Left lung (tissue), 4 donors: ENCODE measurements at regions not wholly inside any gene's neighbourhood (a gene's known extent, or its start where the extent isn't known, plus 50 kb on each side); places are given as distances from the start of the nearest gene placed in this dataset.
"Not testable (repeated sequence)": the region's sequence is repeated elsewhere in the genome, so short reads cannot be mapped to it uniquely, and the experiment has no call there.

ENCODE experiments used
- ATAC-seq: fragments of 200-7000 bp; cut with Tn5 transposase; one replicate; pipeline ENCODE4 v1.9.1; 2020; ENCODE audit warnings: moderate library complexity
- DNase-seq, 4 donors: peaks; one replicate each; pipeline ENCODE4 v3.0.0-alpha.2; 2013 to 2020
- H3K27ac ChIP-seq, 2 donors: fragments of 200-600 bp; sonication (generic) in 1 of 2; one replicate each; pipeline versions ENCODE4 v1.5.0 to v1.8.0; 2020 to 2021
- H3K27me3 ChIP-seq, 2 donors: fragments of 200-600 bp; sonication (generic) in 1 of 2; one replicate each; pipeline versions ENCODE4 v1.5.0 to v1.8.0; 2020 to 2021
- H3K36me3 ChIP-seq, 2 donors: fragments of 200-600 bp; sonication (generic) in 1 of 2; one replicate each; pipeline versions ENCODE4 v1.5.0 to v1.8.0; 2020 to 2021
- H3K4me1 ChIP-seq, 2 donors: fragments of 200-600 bp; one replicate each; pipeline ENCODE4 v1.8.0; 2021
- H3K4me3 ChIP-seq, 2 donors: fragments of 200-600 bp; sonication (generic) in 1 of 2; one replicate each; pipeline versions ENCODE4 v1.5.0 to v1.8.0; 2020 to 2021; ENCODE audit warnings: mild to moderate bottlenecking in 1 of 2
- H3K9me3 ChIP-seq, 2 donors: fragments of 200-600 bp; sonication (generic) in 1 of 2; one replicate each; pipeline versions ENCODE4 v1.5.0 to v1.8.0; 2020 to 2021
- CTCF ChIP-seq, 2 donors: fragments of 200-600 bp; sonication (generic) in 1 of 2; IDR thresholded peaks; one replicate each; pipeline versions ENCODE4 v1.5.0 to v1.8.0; 2021; ENCODE audit warnings: antibody characterized with exemption in 2 of 2
- intact Hi-C, 2 donors: fragments of 100-400 bp; cut with DNase I; formaldehyde crosslinking; loops; one replicate each; pipeline versions ENCODE4 v1.11.2 to v1.14.2; 2022
- donor health status: DM: no; HTN: yes; CAD: no.
- donor health status: DM: no; HTN: no; CAD: no.

- Histone ChIP-seq H3K27ac (no peak overlapping the region), H3K27me3 (no peaks in the 10 kb centered on the region), H3K9me3 (no peaks in the 10 kb centered on the region), H3K4me3 (no peak overlapping the region), H3K4me1 (no peaks in the 10 kb centered on the region), H3K36me3 (no peaks in the 10 kb centered on the region)
- intact Hi-C loops, result no loop called here
- ATAC-seq (no peak), DNase-seq (no peak)
- TF ChIP-seq CTCF (IDR thresholded peaks at IDR 0.05), result no peak
Measured at GRCh38 chr4:72715299-72715698, 146.3 kb upstream of the ADAMTS3 start.

- no peak for ATAC-seq
- H3K9me3 ChIP-seq, result no peaks in the 10 kb centered on the region
- intact Hi-C loops, result no loop called here
Measured at GRCh38 chr4:72714482-72715279, 145.7 kb upstream of the ADAMTS3 start.

GRCh38 chr4:72712997-72713396 lies 144.0 kb upstream of the ADAMTS3 start:
- Histone ChIP-seq H3K36me3 (no peaks in the 10 kb centered on the region), H3K27ac (no peak overlapping the region), H3K27me3 (no peaks in the 10 kb centered on the region), H3K4me3 (no peak overlapping the region), H3K4me1 (no peaks in the 10 kb centered on the region), H3K9me3 (no peaks in the 10 kb centered on the region)
- DNase-seq, result no peak
- intact Hi-C loops, result no loop called here
- ATAC-seq, result no peak
- no peak for TF ChIP-seq CTCF (IDR thresholded peaks at IDR 0.05)

More at GRCh38 chr4:72714482-72715279, 145.7 kb upstream of the ADAMTS3 start:
- Histone ChIP-seq H3K36me3 (no peaks in the 10 kb centered on the region), H3K4me3 (no peak overlapping the region), H3K27ac (no peak overlapping the region), H3K27me3 (no peaks in the 10 kb centered on the region), H3K4me1 (no peaks in the 10 kb centered on the region)
- DNase-seq, result no peak
- TF ChIP-seq CTCF (IDR thresholded peaks at IDR 0.05), result no peak

GRCh38 chr4:72709475-72709874 lies 140.5 kb upstream of the ADAMTS3 start:
- ATAC-seq (no peak), DNase-seq (no peak)
- intact Hi-C loops, result no loop called here

GRCh38 chr4:72706684-72707083 lies 137.7 kb upstream of the ADAMTS3 start:
- Histone ChIP-seq H3K4me1 (no peaks in the 10 kb centered on the region), H3K4me3 (no peak overlapping the region), H3K9me3 (no peaks in the 10 kb centered on the region), H3K27ac (no peak overlapping the region), H3K36me3 (no peaks in the 10 kb centered on the region), H3K27me3 (no peaks in the 10 kb centered on the region)
- no peak for TF ChIP-seq CTCF (IDR thresholded peaks at IDR 0.05)
- DNase-seq (peak in 1 of 4 donors; percentile 9), ATAC-seq (no peak)
- intact Hi-C loops, result no loop called here

More at GRCh38 chr4:72709475-72709874, 140.5 kb upstream of the ADAMTS3 start:
- no peaks in the 10 kb centered on the region for H3K9me3 ChIP-seq
- H3K27me3 ChIP-seq, result no peaks in the 10 kb centered on the region
- no peak overlapping the region for H3K4me3 ChIP-seq
- H3K36me3 ChIP-seq, result no peaks in the 10 kb centered on the region
- no peaks in the 10 kb centered on the region for H3K4me1 ChIP-seq
- TF ChIP-seq CTCF (IDR thresholded peaks at IDR 0.05), result no peak
- no peak overlapping the region for H3K27ac ChIP-seq

- not testable (repeated sequence) for DNase-seq, H3K27me3 ChIP-seq, H3K4me3 ChIP-seq, H3K27ac ChIP-seq, H3K4me1 ChIP-seq, H3K36me3 ChIP-seq, H3K9me3 ChIP-seq, ATAC-seq
- intact Hi-C loops, result loop anchor here in 1 of 2 donors (5.0 kb wide), 1 partner anchor 312 kb away; no protein-coding TSS in a partner anchor
Measured at GRCh38 chr4:72704925-72705640, 136.1 kb upstream of the ADAMTS3 start.
